ENCODE measurements at regions not wholly inside any gene's neighbourhood (a gene's known extent, or its start where the extent isn't known, plus 50 kb on each side); places are given as distances from the start of the nearest gene placed in this dataset.

DNA sequence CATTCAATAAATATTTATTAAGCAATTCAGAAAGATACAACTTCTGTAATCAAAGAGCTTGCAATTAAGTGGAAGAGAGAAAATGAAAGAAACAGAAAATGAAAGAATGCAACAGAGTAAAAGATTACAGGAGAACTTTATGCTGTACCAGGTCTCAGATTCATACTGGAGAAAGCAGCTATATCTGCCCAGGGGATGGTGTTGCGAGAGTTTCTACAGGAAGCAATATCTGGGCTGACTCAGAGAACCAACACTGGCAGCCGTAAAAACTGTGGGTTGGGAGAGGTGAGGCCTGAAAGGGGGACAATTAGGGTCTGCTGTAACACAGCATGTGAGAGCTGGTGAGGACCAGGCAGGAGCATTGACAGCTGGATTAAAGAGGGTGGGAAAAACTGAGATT lies 256.7 kb upstream of the TCF21 start:
- DNase-seq: no peak

DNA sequence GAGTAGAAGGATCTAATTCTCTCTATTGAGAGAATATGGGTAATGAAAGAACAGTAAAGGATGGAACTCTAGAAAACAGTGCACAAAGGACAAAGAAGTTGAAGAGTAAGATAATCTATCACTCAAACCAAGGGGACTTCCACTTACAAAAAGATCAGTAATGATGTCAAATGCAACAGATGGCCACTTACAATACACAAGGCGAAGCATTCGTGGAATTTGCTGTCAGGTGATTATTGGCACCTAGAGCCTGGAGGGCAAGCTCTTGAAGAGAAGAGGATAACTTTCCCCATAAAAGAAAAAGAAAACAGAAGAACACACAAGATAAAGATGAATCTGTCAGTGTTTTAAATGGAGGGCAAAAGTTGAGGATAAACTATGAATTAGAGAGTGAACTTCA lies 256.0 kb upstream of the TCF21 start:
- DNase-seq: no peak

DNA sequence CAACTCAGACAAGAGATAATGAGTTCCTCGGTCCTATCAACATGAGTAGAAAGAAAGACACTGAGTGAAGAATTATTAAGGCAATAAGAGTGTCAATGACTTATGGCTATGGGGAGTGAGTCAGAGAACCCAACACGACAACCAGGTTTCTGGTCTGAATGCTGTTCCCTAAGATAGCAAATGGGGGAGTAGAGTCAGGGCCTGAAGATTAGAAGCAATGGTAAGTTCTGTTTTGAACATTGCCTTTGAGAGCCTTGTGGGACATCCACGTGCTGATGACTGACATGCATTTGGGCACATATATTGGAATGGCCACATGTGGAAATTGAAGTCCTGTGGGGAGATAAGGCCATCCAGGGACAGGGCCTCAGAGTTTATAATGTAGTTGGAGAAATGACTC lies 254.4 kb upstream of the TCF21 start:
- no peak for DNase-seq

DNA sequence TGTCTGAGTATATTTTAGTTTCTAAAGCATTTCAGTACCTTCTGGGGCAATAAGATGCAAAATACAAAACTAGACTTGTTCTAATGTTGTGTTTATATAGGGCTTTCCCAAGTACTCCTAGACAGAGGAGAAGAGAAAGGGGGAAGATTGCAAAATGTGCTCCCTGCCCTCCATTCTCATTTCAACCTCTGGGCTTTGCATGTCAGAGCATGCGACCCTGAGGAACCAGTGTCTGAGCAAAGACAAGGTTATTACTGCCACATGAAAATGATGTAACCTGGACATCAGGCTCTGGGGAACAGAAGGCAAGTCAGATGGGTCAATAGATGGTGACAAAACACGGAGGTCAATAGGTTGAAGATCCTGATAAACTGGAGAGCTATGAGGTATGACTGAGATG lies 253.5 kb upstream of the TCF21 start:
- DNase-seq: no peak

DNA sequence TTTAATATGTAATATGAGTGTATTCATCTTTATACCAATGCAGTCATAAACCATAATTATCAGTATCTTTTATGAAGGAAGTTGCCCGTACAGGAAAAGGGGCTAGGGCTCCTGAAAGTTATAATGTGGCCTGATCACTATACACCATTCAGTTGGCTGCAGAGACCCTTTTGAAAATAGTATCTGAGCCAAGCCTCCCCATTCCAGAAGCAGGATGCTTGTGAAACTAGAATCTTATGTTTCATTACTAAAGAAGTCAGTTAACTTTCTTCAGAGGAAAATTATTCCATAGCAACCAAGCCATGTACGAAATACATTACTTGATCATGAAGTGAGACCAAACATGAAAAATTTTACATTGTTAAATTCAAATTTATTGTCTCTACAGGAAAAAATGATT lies 251.5 kb upstream of the TCF21 start:
- no peak for DNase-seq

DNA sequence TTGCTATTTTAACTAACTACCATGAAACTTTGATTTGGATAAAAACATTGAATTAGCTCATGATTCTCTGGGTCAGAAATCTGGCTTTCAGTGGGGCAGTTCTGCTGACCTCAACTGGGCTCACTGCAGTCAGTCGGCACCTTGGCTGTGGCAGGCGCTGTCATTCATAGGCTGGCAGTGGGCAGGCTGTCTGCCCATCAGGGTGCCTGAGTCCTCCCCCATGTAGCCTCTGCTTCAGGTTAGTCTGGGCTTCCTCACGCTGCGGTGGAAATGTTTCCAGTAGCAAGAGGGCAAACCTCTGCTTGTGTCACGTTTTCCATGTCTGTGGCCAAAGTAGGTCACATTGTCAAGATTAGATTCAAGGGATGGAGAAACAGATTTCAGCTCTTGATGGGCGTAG lies 251.0 kb upstream of the TCF21 start:
- DNase-seq: no peak

DNA sequence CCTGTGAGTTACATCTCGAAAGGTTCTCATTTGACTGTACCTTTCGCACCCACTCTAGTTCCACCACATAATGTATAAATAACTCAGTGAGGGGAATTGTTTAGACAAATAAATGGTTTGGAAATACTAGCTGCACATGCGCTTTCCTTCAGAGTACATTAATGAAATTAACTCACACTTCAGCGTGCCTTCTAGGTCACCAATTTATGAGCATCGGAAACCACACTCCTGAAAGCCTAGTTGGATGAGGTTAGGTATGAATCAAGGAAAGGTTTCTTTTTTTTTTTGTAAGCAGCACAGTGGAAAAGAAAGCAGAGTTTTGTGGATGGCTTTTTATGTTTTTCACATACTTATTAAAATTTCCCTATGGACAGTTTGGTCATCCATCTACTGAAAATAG lies 247.8 kb upstream of the TCF21 start:
- no peak for DNase-seq

DNA sequence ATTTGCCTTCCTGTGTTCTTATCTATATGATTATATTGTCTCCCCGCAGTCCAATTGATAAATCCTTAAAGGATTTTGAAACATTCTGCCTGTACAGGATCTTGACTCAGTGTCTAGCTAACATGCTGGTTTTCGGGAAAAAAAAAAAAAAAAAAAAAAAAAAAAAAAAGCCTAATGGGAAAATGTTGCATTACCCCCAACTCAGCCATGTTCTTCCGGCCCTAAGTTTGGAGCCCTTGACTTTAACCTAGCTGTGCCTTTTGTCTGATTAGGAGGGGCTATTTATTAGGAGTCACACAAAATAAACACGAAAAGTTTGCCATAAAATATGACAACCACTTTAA lies 244.4 kb upstream of the TCF21 start:
- DNase-seq: no peak

DNA sequence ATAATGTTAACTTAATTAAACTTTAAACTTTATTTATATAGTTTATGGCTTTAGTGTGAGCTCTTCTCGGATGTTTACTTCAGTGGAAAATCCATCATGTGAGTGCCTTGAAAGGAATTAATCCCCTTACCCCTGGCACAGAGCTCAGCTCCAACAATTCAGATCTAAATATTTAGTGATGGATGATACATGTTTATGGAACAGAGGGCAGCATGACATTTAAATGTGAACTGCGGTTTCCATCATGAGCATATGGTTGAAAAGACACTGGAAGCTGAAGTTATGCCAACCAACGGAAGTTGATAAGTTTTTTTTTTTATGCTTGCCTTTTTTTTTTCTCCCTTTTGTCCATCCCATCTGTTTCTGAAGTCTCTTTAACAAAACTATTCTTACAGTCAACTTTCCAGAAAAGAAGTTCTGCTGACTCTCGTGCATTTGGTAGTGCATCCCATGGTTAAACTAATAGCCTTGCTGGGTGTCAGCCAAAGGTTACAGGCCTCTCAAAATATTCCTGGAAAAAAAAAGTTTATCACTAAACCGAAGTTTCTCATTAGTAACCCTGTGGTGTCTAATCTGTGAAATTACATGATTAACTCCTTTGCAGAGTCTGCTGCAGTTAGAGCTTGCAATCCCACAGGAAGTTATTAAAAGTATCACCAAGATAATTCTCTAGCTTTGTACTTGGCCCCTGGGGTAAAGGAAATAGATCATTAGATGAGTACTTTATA lies 243.9 kb upstream of the TCF21 start:
- DNase-seq: no peak

DNA sequence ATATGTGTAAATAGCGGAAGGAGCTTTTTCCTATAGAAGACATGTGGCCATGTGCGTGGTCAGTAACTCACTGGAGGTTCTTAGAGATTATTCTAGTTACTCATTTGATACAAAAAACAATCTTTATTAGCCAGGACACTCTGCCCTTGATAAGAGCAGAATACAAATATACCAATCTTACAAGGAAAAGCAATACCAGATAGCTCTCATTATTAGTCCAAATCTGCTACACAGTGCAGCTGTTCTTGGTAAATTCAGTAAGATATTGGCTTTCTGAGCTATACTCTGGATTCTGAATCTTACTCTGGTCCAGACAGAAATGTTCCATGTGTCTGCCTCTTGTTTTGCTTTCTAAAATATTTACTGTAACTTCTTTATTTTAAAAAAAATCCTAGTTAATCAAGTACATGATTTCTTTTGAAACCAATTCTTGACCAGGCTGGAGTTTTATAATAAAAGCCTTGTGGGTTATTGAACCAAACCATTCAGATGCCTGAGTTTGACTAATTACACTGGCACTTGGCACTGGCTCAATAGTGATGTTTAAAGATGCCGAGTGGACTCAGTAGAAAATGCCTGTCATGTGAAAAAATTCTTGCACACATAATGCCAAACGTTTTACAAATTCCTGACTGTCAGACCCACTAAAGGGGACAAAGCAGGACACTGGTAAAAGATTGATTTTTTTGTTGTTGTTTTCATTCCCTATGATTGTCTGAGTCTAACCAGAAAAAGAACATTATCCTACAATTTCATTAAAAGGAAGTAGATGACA lies 242.8 kb upstream of the TCF21 start:
- no peak for DNase-seq

DNA sequence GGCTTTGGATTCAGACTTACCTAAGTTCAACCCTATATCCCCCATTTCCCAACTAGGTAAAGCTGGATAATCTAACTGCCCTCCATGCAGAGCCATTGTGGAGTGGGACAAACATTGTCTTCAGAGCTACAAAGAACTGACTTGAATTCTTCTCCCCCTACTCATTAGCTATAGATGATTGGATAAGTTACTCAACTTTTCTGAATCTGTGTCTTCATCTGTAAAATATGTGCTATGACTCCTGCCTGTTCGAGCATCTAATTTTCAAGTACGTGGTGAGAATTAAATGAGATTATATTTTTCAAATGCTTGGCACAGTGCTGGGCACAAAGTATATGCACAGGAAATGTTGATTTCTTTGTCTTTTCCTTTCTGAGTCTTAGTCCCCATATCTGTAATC lies 240.3 kb upstream of the TCF21 start:
- DNase-seq: no peak

DNA sequence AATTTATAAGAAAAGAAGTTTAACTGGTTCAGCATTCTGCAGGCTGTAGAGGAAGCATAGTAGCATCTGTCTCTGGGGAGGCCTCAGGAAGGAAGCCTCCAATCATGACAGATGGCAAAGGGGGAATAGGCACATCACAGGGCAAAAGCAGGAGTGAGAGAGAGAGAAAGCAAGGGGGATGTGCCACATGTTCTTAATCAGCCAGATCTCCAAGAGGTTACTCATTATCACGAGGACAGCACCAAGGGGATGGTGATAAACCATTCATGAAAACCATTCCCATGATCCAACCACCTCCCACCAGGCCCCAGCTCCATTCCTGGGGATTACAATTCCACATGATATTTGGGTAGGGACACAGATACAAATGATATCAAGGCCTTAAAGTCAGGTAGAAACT lies 217.5 kb upstream of the TCF21 start:
- no peak for DNase-seq

DNA sequence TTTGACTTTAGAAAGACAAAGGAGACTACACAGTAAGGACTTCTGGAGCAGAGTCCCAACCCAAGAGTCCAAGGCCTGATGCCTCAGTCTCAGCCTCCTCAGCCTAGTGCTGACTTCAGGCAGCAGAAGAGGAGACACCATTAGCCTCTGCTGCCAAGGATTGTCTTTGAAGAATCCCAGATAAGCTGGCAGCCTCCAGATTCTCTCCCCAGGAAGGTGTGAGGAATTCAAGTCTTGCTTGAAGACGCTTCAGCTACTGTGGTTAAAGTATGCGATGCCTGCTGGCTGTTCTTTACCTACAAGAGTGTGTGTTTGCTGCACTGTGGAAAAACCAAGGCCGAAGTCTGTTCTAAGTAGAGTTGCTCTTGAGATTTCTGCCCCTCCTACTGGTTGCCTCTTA lies 215.9 kb upstream of the TCF21 start:
- DNase-seq: no peak

DNA sequence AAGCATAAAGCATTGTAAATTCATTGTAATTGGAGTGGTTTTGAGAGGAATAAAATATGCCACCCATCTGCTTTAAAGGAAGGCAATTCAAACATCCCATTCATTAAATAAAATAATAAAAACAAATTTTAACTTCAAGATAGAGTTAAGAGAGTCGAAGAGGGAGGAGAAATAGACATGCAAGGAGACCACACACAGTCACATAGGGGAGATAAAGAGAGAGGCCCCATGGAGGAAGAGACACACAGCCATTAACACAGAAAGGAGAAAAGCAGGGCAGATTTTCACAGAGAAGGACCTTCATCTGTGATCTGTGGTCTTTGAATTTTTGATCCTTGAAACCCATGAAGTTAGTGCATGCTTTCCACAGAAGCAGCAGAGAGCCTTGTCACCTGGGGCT lies 214.3 kb upstream of the TCF21 start:
- no peak for DNase-seq

DNA sequence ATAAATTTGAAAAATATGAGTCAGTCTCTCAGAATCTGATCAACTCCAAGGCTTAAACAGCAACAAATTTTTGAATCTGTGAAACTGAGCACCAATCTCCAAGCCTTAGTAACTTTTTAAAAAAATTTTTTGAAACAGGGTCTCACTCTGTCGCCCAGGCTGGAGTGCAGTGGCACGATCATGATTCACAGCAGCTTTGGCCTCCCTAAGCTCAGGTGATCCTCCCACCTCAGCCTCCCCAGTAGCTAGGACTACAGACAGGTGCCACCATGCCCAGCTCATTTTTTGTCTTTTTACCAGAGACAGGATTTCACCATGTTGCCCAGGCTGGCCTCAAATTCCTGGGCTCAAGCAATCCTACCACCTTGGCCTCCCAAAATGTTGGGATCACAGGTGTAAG lies 207.9 kb upstream of the TCF21 start:
- no peak for DNase-seq

DNA sequence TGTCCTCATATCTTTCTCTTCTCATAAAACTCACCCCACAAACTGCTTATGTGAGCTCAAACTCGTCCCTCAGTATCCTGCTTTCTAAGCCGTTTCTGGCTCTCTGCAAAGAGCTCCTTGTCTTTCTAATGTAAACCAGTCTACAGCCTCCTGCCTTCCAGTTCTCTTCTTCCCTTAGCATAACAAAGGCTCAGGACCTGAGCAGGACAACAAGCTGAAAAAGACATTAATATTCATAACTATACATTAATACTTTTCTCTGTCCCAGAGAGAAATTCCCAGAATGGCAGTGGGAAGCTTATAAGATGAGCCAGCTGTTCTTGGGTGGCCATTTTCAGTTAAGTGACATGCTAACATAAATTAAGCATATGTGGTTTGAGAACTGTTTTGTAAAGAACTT lies 207.0 kb upstream of the TCF21 start:
- DNase-seq: no peak

DNA sequence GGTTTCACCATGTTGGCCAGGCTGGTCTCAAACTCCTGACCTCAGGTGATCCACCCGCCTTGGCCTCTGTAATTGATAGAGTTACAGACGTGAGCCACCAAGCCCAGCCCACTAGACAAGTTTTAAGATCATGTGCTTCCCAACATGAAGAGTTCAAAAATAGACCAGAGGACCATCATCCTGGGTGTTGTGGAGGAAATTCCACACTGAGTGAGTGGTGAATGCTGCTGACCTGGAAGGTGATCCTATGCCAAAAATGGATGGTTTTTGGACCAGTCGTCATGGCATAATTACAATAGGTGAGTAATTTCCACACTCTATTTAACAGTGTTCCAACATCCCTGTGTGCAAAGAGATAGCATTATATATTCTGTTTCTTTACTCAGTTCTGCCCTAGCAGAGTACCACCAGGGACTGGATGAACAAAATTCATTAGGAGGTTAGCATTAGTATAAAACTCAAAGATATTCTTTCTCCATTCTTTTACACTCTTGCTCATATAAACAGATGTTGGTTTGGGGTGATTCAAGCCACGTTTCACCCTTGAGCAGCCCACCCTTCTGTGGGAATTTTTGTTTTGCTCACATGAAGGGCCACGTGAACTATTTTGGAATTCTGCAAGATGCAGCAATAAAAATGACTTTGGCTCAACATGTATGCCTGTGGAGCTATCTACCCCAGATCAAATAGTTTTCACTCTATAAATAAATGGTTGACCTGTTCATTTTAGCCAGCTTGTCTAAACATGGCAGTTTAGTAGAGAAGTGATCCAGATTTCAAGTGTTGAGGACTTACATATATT lies 206.2 kb upstream of the TCF21 start:
- no peak for DNase-seq

DNA sequence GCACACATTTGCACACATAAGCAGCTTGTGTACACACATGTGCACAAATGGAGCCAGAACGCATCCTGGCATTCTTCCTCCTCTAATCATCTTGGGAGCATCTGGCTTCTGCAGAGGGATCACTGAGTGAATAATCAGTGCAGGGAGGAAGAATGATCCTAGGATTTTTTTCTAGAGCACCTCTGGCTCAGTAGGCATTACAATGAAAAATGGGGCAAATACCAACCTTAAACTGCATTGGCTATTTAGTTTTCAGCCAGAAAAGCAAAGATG lies 205.7 kb upstream of the TCF21 start:
- no peak for DNase-seq

DNA sequence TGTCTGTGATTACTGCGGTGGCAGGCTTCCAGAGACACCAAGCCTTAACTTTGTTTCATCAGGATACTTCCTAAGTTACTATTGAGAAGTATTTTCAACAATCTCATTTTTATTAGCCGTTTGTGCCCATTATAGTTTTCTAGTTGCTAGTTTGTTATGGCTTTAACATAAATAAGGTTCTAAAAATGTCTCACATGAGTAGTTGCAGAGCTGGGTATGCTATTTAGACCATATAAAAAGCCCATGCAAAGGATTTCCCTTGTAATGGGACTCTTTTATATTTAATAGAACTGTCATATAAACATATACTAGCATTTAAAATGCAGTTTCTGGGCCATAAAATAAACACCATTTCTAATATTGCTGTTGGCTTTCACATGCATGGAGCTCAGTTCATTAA lies 205.3 kb upstream of the TCF21 start:
- no peak for DNase-seq

DNA sequence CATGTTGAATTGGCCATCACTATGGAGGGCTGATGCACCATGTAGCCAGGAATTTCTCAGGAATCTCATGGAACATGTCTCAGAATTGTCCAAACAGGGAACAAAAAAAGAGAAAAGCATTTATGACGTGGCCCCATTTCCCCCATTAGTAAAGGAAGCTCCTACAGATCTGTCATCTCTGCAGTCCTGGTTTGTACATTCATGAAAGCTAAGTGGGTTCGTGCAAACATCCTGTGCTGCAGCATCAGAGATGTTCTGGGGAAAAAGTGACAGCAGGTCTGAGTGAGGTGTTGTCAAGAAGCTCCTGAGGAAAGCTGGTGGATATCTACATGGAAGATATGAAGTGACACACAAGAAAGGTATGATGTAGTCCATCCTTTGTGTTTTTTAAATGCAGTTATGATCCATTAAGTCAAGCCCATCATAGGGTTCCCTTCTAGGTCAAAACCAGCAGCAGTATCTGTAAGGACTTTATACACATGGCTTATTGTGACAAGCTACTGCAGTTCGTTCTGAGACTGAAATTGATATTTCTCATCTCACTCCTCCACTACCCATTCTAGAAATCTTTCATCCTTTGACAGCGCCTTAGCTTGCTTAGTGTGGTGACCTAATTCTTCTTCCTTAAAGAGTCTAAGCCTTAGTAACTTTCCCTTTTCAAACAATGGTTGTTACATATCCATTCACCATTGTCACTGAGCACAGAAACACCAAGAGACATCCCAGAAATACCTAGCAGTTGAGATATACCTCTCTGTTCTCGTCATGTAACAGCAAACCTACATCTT lies 200.0 kb upstream of the TCF21 start:
- no peak for DNase-seq

DNA sequence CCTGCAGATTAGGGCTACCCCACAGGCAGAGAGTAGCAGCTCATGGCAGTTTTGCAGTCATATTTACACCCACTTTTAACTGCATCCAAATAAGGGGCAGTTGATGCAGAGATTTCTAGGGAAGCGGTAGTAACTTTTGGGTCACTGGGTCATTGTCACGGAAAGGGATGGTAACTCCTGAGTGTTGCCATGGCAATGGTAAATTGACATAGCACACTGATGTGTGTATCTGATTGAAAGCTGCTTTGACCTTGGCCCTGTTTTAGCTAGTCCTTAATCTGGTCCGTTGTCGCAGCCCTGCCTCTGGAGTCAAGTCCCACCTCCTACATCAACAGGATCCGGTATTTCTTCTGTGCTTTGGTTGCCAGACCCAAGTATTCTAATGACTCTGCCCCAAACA lies 199.1 kb upstream of the TCF21 start:
- DNase-seq: no peak

DNA sequence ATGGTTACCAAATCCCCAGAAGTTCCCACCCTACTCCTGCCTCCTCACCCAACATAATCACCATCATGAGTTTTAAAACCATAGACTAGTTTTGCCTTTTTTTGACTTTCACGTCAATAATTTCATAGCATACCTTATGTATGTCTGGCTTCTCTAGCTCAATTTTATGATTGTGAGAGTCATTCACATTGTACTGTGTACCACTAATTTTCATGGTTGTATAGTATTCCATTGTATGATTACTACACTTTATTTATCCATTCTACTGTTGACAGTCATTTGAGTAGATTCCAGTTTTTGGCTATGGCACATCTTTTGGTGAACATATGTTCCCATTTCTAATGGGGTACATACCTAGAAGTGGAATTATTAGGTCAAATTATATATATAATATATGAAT lies 195.3 kb upstream of the TCF21 start:
- DNase-seq: no peak

DNA sequence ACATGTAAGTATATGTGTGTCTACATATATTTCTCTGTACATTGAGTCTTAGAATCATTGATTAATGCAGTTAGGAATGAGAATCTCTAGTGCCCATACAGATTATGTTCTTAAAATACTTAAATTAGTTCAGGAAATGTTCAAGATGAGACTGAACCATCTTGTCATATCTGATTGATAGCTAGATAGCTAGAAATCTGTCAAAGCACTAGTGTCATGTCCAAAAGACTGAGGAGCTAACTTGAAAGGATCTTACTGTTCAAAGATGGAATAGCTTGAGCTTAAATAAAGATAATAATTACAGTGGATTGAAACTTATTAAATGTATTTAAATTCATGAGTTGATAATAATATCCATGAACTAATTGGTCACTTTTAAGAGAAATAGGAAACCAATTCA lies 191.7 kb upstream of the TCF21 start:
- no peak for DNase-seq

DNA sequence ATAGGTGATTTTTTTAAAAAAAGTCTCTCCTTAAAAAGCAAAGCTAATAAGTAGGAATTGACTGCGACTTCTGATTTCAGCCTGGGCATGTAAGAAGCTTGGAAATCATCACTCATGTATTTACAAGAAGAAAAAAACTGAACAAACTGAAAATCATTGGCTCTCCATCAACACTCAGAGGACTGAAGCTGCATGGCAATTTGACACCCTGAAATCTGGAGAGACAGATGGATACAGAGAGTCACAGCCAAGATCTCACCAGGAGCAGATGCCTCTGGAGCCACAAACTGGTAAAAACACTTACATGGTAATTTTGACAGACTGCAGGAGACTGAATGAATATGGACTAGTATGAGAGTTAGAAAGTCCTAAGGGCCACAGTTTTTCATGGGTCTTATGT lies 191.2 kb upstream of the TCF21 start:
- no peak for DNase-seq

Data from right forelimb (tissue), 1 donor.